Stomach smooth muscle (tissue), 2 donors: ENCODE measurements at regions not wholly inside any gene's neighbourhood (a gene's known extent, or its start where the extent isn't known, plus 50 kb on each side); places are given as distances from the start of the nearest gene placed in this dataset.

Source experiments
- H3K27ac ChIP-seq: one replicate; pipeline ENCODE4 v1.7.0; 2013; ENCODE audit warnings: mild to moderate bottlenecking, low read length, inconsistent platforms
- H3K27me3 ChIP-seq, 2 donors: one replicate each; pipeline ENCODE4 v1.7.0; 2013; ENCODE audit warnings: low read length in 2 of 2; ENCODE audit not compliant: insufficient read depth in 2 of 2, control insufficient read depth in 1 of 2
- H3K36me3 ChIP-seq, 2 donors: one replicate each; pipeline ENCODE4 v1.7.0; 2013; ENCODE audit warnings: low read length in 2 of 2; ENCODE audit not compliant: control insufficient read depth in 2 of 2, insufficient read depth in 2 of 2
- H3K4me1 ChIP-seq: one replicate; pipeline ENCODE4 v1.7.0; 2013; ENCODE audit warnings: low read length; ENCODE audit not compliant: control insufficient read depth, insufficient read depth
- H3K4me3 ChIP-seq, 2 donors: one replicate each; pipeline ENCODE4 v1.7.0; 2013; ENCODE audit warnings: low read length in 2 of 2
- H3K9ac ChIP-seq, 2 donors: one replicate each; pipeline ENCODE4 v1.7.0; 2013; ENCODE audit warnings: low read length in 2 of 2, mild to moderate bottlenecking in 1 of 2
- H3K9me3 ChIP-seq, 2 donors: one replicate each; pipeline ENCODE4 v1.7.0; 2013; ENCODE audit warnings: low read length in 2 of 2; ENCODE audit not compliant: control insufficient read depth in 2 of 2
- donor health status: healthy.
- donor health status: Pancreatic carcinoma.

GRCh38 chr4:126986828-126987227 lies 645.9 kb upstream of the INTU start:
- Histone ChIP-seq H3K27me3 (no peaks in the 10 kb centered on the region), H3K4me3 (no peak overlapping the region), H3K27ac (no peak overlapping the region), H3K36me3 (no peaks in the 10 kb centered on the region), H3K4me1 (no peaks in the 10 kb centered on the region), H3K9ac (no peak overlapping the region), H3K9me3 (peaks cover 0 to 5% of the 10 kb centered on the region in 2 donors)

- H3K4me3 ChIP-seq = no peak overlapping the region
- H3K9ac ChIP-seq = no peak overlapping the region
- no peaks in the 10 kb centered on the region for H3K27me3 ChIP-seq
- H3K4me1 ChIP-seq = no peaks in the 10 kb centered on the region
- H3K36me3 ChIP-seq = no peaks in the 10 kb centered on the region
- H3K9me3 ChIP-seq = peaks cover under 1 to 3% of the 10 kb centered on the region in 2 donors
- H3K27ac ChIP-seq = no peak overlapping the region
These were observed 640.8 kb upstream of the INTU start for GRCh38 chr4:126991965-126992364.

GRCh38 chr4:126992910-126993309 lies 639.8 kb upstream of the INTU start:
- Histone ChIP-seq H3K9ac (no peak overlapping the region), H3K27ac (no peak overlapping the region), H3K9me3 (peaks cover 0 to 3% of the 10 kb centered on the region in 2 donors), H3K4me1 (no peaks in the 10 kb centered on the region), H3K36me3 (no peaks in the 10 kb centered on the region), H3K4me3 (no peak overlapping the region), H3K27me3 (no peaks in the 10 kb centered on the region)

- no peaks in the 10 kb centered on the region for H3K27me3 ChIP-seq
- peaks cover 0 to 3% of the 10 kb centered on the region in 2 donors for H3K9me3 ChIP-seq
- no peak overlapping the region for H3K27ac ChIP-seq
- H3K4me3 ChIP-seq = no peak overlapping the region
- no peaks in the 10 kb centered on the region for H3K4me1 ChIP-seq
- no peaks in the 10 kb centered on the region for H3K36me3 ChIP-seq
- H3K9ac ChIP-seq = no peak overlapping the region
These were observed 639.4 kb upstream of the INTU start for GRCh38 chr4:126993351-126993750.

- Histone ChIP-seq H3K27ac (no peak overlapping the region), H3K4me1 (no peaks in the 10 kb centered on the region), H3K9ac (no peak overlapping the region)
These were observed 637.5 kb upstream of the INTU start for GRCh38 chr4:126995235-126995634.

GRCh38 chr4:127000110-127000509 lies 632.6 kb upstream of the INTU start:
- Histone ChIP-seq H3K27me3 (no peaks in the 10 kb centered on the region), H3K4me3 (no peak overlapping the region), H3K36me3 (no peaks in the 10 kb centered on the region), H3K4me1 (no peaks in the 10 kb centered on the region), H3K9me3 (no peaks in the 10 kb centered on the region), H3K27ac (no peak overlapping the region), H3K9ac (no peak overlapping the region)

More at GRCh38 chr4:126995235-126995634, 637.5 kb upstream of the INTU start:
- Histone ChIP-seq H3K27me3 (no peaks in the 10 kb centered on the region), H3K9me3 (peaks cover 0 to 3% of the 10 kb centered on the region in 2 donors), H3K36me3 (no peaks in the 10 kb centered on the region), H3K4me3 (no peak overlapping the region)

- H3K27ac ChIP-seq = no peak overlapping the region
- no peak overlapping the region for H3K9ac ChIP-seq
- no peaks in the 10 kb centered on the region for H3K27me3 ChIP-seq
- no peaks in the 10 kb centered on the region for H3K36me3 ChIP-seq
- no peaks in the 10 kb centered on the region for H3K9me3 ChIP-seq
- H3K4me3 ChIP-seq = no peak overlapping the region
- H3K4me1 ChIP-seq = no peaks in the 10 kb centered on the region
These were observed 631.9 kb upstream of the INTU start for GRCh38 chr4:127000846-127001245.

- H3K36me3 ChIP-seq = no peaks in the 10 kb centered on the region
- H3K4me1 ChIP-seq = no peaks in the 10 kb centered on the region
- no peak overlapping the region for H3K9ac ChIP-seq
- H3K27me3 ChIP-seq = no peaks in the 10 kb centered on the region
- no peak overlapping the region for H3K27ac ChIP-seq
- H3K4me3 ChIP-seq = no peak overlapping the region
- no peaks in the 10 kb centered on the region for H3K9me3 ChIP-seq
These were observed 630.8 kb upstream of the INTU start for GRCh38 chr4:127001933-127002332.

- Histone ChIP-seq H3K4me1 (no peaks in the 10 kb centered on the region), H3K9ac (no peak overlapping the region), H3K9me3 (no peaks in the 10 kb centered on the region), H3K4me3 (no peak overlapping the region), H3K27ac (no peak overlapping the region), H3K27me3 (no peaks in the 10 kb centered on the region), H3K36me3 (no peaks in the 10 kb centered on the region)
These were observed 626.3 kb upstream of the INTU start for GRCh38 chr4:127006446-127006877.

GRCh38 chr4:127007305-127007704 lies 625.5 kb upstream of the INTU start:
- H3K9ac ChIP-seq = no peak overlapping the region
- no peaks in the 10 kb centered on the region for H3K27me3 ChIP-seq
- H3K4me1 ChIP-seq = no peaks in the 10 kb centered on the region
- H3K9me3 ChIP-seq = no peaks in the 10 kb centered on the region
- H3K27ac ChIP-seq = no peak overlapping the region
- no peak overlapping the region for H3K4me3 ChIP-seq
- H3K36me3 ChIP-seq = no peaks in the 10 kb centered on the region

GRCh38 chr4:127012549-127012948 lies 620.2 kb upstream of the INTU start:
- Histone ChIP-seq H3K27me3 (no peaks in the 10 kb centered on the region), H3K27ac (no peak overlapping the region), H3K4me1 (peaks cover 3% of the 10 kb centered on the region), H3K9ac (no peak overlapping the region), H3K4me3 (no peak overlapping the region), H3K9me3 (no peaks in the 10 kb centered on the region), H3K36me3 (no peaks in the 10 kb centered on the region)
